LNCaP clone FGC (cell line): ENCODE measurements at regions not wholly inside any gene's neighbourhood (a gene's known extent, or its start where the extent isn't known, plus 50 kb on each side); places are given as distances from the start of the nearest gene placed in this dataset.

Experiments used
- DNase-seq: peaks from one replicate; pipeline ENCODE4 v3.0.0-alpha.2; 2011; ENCODE audit warnings: low read depth
- H3K4me3 ChIP-seq: 2 replicates; pipeline ENCODE4 v1.5.1; 2011; ENCODE audit warnings: mild to moderate bottlenecking, low read depth, low read length, control low read depth
- TF ChIP-seq, protein P1 (sequence below): IDR thresholded peaks from 2 replicates; pipeline ENCODE4 v1.5.1; 2012; ENCODE audit warnings: mild to moderate bottlenecking; ENCODE audit not compliant: control insufficient read depth, insufficient read depth; ENCODE audit errors: extremely low read depth

DNA sequence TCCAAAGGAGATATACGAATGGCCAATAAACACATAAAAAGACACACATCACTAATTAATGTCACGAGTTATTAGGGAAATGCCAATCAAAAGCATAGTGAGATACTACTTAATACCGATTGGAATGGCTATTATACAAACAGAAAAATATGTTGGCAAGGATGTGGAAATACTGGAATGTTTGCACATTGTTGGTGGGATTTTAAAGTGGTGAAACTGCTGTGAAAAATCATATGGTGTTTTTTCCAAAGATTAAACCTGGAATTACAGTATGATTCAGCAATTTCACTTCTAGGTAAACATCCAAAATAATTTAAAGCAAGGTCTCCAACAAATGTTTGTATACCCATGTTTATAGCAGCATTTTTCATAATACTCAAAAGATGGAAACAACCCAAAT, 765.5 kb downstream of the VGLL3 start:
- H3K4me3 ChIP-seq = no peak overlapping the region
- no peak for DNase-seq
- TF ChIP-seq, protein P1, sequence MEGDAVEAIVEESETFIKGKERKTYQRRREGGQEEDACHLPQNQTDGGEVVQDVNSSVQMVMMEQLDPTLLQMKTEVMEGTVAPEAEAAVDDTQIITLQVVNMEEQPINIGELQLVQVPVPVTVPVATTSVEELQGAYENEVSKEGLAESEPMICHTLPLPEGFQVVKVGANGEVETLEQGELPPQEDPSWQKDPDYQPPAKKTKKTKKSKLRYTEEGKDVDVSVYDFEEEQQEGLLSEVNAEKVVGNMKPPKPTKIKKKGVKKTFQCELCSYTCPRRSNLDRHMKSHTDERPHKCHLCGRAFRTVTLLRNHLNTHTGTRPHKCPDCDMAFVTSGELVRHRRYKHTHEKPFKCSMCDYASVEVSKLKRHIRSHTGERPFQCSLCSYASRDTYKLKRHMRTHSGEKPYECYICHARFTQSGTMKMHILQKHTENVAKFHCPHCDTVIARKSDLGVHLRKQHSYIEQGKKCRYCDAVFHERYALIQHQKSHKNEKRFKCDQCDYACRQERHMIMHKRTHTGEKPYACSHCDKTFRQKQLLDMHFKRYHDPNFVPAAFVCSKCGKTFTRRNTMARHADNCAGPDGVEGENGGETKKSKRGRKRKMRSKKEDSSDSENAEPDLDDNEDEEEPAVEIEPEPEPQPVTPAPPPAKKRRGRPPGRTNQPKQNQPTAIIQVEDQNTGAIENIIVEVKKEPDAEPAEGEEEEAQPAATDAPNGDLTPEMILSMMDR = no peak

DNA sequence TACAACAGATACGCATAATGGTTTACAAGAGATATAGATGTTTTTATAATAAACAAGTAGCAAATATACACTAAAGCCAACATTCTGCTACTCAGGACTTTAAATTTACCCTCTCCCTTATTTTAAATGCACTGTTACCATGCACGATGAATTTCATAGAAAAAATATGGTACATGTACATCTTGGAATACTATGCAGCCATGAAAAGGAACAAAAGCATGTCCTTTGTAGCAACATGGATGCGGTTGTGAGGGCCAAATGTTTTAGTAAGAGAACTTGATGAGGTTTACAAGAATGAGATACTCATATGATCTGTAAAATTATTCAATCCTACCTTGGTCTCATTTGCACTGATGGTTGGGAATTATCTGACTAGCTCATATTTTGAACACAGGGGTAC, 769.3 kb downstream of the VGLL3 start:
- TF ChIP-seq, protein P1 = no peak
- DNase-seq = no peak
- H3K4me3 ChIP-seq = no peak overlapping the region

DNA sequence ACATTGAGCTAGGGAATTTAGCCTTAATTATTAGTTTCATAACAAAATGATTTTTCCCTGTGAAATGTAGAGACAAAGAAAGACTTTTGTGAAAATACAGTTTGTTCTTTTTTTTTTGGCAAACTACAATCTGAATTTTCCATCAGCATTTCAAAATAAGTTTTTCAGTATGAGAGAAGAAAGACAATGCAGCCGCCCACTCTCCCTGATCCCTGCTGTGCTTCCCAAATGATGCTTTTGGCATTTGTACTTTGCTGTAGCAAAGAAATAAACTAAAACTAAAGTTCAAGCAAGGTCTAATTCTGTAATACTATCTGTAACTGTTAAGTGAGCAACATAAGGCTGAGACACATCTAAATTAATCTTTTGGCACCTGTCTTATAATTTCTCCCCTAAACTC, 782.2 kb downstream of the VGLL3 start:
- DNase-seq = no peak
- H3K4me3 ChIP-seq = no peak overlapping the region
- TF ChIP-seq, protein P1 = no peak

DNA sequence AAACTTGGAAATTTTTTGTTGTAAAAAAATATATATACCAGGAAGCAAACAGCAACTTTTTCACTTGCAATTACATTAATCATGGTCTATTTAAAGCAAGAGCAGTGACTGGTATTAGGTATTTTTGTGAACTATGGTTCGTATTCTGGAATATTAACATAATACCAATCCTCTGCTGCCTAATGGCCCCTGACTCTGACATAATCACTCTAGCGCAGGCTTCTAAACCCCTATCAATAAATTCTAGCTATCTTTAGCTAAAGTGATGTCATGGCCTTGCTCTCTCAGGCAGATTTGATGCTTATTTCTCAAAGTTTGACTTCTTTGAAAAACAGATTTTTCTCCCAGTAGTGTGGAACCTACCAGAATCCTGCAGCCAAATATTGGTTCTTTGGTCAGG, 808.3 kb downstream of the VGLL3 start:
- DNase-seq = no peak
- no peak overlapping the region for H3K4me3 ChIP-seq
- TF ChIP-seq, protein P1 = no peak

DNA sequence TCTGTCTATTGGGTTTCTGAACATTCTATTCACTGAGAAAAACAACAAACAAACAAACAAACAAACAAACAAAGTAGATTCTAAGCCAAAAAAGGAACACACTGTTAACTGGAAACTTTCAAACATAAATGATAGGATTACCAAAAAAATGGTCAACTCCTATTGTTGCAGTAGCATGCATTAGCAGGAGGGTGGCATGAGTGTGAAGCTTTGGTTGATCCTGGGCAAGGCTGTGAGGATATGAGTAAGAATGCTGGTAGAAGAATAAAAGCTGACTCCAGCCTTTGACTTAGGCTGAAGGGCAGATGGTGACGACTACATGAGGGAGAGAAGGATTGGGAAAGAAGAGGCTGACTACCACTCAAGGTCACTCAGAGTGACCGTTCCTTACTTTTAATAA, 810.3 kb downstream of the VGLL3 start:
- TF ChIP-seq, protein P1 = peak; percentile 58
- no peak for DNase-seq

DNA sequence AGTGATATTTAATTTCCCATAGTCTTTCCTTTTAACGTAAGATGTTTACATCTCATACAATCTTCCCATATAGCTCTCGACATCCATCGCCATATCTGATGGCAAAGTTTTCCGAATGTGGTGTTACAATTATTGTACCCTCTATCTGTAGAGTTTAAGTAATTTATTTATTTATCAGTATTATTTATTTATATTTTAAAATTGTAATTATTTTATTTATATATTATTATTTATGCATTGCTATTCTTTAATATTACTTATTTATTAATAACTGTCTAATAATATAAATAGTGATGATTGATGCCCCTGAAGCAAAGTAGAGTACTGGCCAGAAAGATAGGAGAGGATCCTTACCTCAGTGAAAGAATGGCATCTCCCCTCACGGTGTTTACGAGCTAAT, 812.9 kb downstream of the VGLL3 start:
- TF ChIP-seq, protein P1 = no peak
- H3K4me3 ChIP-seq = no peak overlapping the region
- no peak for DNase-seq

More for the DNA sequence above, 810.3 kb downstream of the VGLL3 start:
- H3K4me3 ChIP-seq = no peak overlapping the region

DNA sequence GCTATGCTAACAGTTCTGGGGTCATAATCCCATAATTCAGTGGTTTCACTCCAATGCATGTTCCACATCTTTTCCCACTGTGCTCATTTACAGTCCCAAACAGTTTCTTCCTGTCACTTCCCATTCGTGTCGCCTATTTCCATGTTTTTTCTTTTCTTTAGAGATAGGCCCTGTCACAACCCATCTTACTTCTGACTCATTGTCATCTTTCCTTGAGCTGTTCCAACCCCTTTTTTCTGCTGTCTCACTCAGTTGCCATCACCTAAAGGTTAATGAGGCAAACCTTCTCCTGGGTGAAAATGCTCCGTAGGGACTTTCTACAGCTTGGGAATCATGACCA, 814.5 kb downstream of the VGLL3 start:
- TF ChIP-seq, protein P1 = no peak
- DNase-seq = no peak
- H3K4me3 ChIP-seq = no peak overlapping the region
